ENCODE measurements at regions not wholly inside any gene's neighbourhood (a gene's known extent, or its start where the extent isn't known, plus 50 kb on each side); places are given as distances from the start of the nearest gene placed in this dataset.

DNA sequence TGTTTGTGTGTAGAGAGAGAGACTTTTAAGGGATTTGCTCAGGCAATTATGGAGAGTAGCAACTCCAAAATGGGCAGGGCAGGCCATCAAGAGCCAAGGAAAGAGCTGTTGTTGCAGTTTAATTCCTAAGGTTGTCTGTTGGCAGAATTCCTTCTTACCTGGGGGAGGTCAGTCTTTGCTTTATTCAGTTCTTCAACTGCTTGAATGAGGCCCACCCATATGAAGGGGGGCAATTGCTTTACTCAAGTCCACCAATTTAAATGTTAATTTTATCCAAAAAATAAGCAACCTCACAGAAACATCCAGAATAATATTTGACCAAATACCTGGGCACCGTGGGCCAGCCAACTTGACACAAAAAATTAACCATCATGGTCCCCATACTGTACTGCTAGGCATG, 137.7 kb upstream of the KLHL25 start:
- intact Hi-C loops (cut with micrococcal nuclease) = no loop called here
- H3K4me2 ChIP-seq (replicated peaks; ENCODE audit: low read depth, low read length, poor library complexity, severe bottlenecking) = no peak overlapping the region
- no peak overlapping the region for H3K4me3 ChIP-seq (ENCODE audit: control extremely low read depth in 1 of 5, extremely low read depth in 1 of 5, insufficient read depth in 1 of 5, low read depth in 2 of 5, low read length in 4 of 5)
- H3K27ac Mint-ChIP-seq = no peak overlapping the region
- H3K9ac ChIP-seq (ENCODE audit: low read length) = no peak overlapping the region
- H3K27me3 ChIP-seq (replicated peaks in 1 of 4; ENCODE audit: control extremely low read depth in 1 of 4, control insufficient read depth in 3 of 4, insufficient read depth in 4 of 4, low read length in 3 of 4) = peaks cover 0 to 2% (median 0%) of the 10 kb centered on the region in 4 experiments
- no peaks in the 10 kb centered on the region for H4K20me1 ChIP-seq (ENCODE audit: control insufficient read depth, insufficient read depth, low read length, poor library complexity, severe bottlenecking)
- no peaks in the 10 kb centered on the region for H3K36me3 ChIP-seq (replicated peaks in 1 of 2; ENCODE audit: control extremely low read depth in 1 of 2, control insufficient read depth in 1 of 2, extremely low read depth in 1 of 2, insufficient read depth in 2 of 2, low read length in 1 of 2)
- H3K27me3 Mint-ChIP-seq = peaks cover 5% of the 10 kb centered on the region
- ChIA-PET POLR2A (no interaction called here), CTCF (interaction anchor here (0.7 kb wide), 1 partner anchor 17 kb away, joined by 3 read pairs; no protein-coding TSS in a partner anchor)
- H3K4me3 Mint-ChIP-seq = no peak overlapping the region
- no peaks in the 10 kb centered on the region for H3K9me3 Mint-ChIP-seq (ENCODE audit: insufficient read depth)
- H3K4me1 ChIP-seq (ENCODE audit: control insufficient read depth in 2 of 2, insufficient read depth in 2 of 2, low read length in 2 of 2) = no peaks in the 10 kb centered on the region
- H3K27ac ChIP-seq (ENCODE audit: low read length in 2 of 2) = no peak overlapping the region
- no peaks in the 10 kb centered on the region for H3K79me2 ChIP-seq (ENCODE audit: control insufficient read depth, insufficient read depth, low read length)
- 75% methylated on average over 1 of the region's 1 CpG for WGBS (ENCODE audit: insufficient coverage)
- TF ChIP-seq CTCF (IDR thresholded peaks at IDR 0.05) (no peak), EZH2 (IDR thresholded peaks at IDR 0.05; ENCODE audit: borderline replicate concordance, insufficient read depth, low read depth, low read length, poor library complexity, severe bottlenecking) (no peak)
- DNase-seq = no peak
- H3K9me3 ChIP-seq (ENCODE audit: control extremely low read depth in 1 of 3, control insufficient read depth in 2 of 3, insufficient read depth in 1 of 3, low read length in 2 of 3) = no peaks in the 10 kb centered on the region
- H2AFZ ChIP-seq (ENCODE audit: insufficient read depth, low read depth, low read length, poor library complexity, severe bottlenecking) = no peak overlapping the region
- ATAC-seq (ENCODE audit: low read depth) = no peak
- no peaks in the 10 kb centered on the region for H3K4me1 Mint-ChIP-seq

DNA sequence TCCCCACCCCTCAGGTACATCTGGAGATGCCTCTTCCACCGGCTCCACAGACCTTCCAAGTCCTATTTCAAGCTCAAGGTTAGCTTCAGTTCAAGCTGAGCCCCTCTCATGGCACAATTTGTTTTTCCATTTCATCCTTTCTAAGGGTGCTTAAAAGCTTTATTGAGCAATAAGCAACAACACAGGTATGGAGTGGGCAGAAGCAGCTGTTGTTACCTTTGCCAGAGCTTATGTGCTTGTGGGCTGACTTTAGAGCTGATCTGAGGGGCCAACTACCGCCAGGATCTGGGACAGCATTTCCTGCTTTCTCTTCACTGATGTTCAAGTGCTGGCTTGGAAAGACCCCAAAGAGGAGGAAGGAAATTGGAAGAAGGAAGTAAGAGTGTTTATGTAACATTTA, 140.0 kb upstream of the KLHL25 start:
- peaks cover 5% of the 10 kb centered on the region for H3K27me3 Mint-ChIP-seq
- no peaks in the 10 kb centered on the region for H3K79me2 ChIP-seq (ENCODE audit: control insufficient read depth, insufficient read depth, low read length)
- no peaks in the 10 kb centered on the region for H3K36me3 ChIP-seq (replicated peaks in 1 of 2; ENCODE audit: control extremely low read depth in 1 of 2, control insufficient read depth in 1 of 2, extremely low read depth in 1 of 2, insufficient read depth in 2 of 2, low read length in 1 of 2)
- H3K4me3 ChIP-seq (ENCODE audit: control extremely low read depth in 1 of 5, extremely low read depth in 1 of 5, insufficient read depth in 1 of 5, low read depth in 2 of 5, low read length in 4 of 5) = no peak overlapping the region
- WGBS (ENCODE audit: insufficient coverage) = no CpG with 5 or more reads among the region's 2 CpGs
- ATAC-seq (ENCODE audit: low read depth) (no peak), DNase-seq (no peak)
- no peaks in the 10 kb centered on the region for H4K20me1 ChIP-seq (ENCODE audit: control insufficient read depth, insufficient read depth, low read length, poor library complexity, severe bottlenecking)
- ChIA-PET CTCF (no interaction called here), POLR2A (no interaction called here)
- no peaks in the 10 kb centered on the region for H3K9me3 ChIP-seq (ENCODE audit: control extremely low read depth in 1 of 3, control insufficient read depth in 2 of 3, insufficient read depth in 1 of 3, low read length in 2 of 3)
- intact Hi-C loops (cut with micrococcal nuclease) = no loop called here
- H2AFZ ChIP-seq (ENCODE audit: insufficient read depth, low read depth, low read length, poor library complexity, severe bottlenecking) = no peak overlapping the region
- peaks cover 0 to 2% (median 0%) of the 10 kb centered on the region in 4 experiments for H3K27me3 ChIP-seq (replicated peaks in 1 of 4; ENCODE audit: control extremely low read depth in 1 of 4, control insufficient read depth in 3 of 4, insufficient read depth in 4 of 4, low read length in 3 of 4)
- TF ChIP-seq CTCF (IDR thresholded peaks at IDR 0.05) = no peak
- no peak for TF ChIP-seq EZH2 (IDR thresholded peaks at IDR 0.05; ENCODE audit: borderline replicate concordance, insufficient read depth, low read depth, low read length, poor library complexity, severe bottlenecking)
- no peaks in the 10 kb centered on the region for H3K4me1 Mint-ChIP-seq
- no peaks in the 10 kb centered on the region for H3K9me3 Mint-ChIP-seq (ENCODE audit: insufficient read depth)
- H3K4me2 ChIP-seq (replicated peaks; ENCODE audit: low read depth, low read length, poor library complexity, severe bottlenecking) = no peak overlapping the region
- H3K27ac ChIP-seq (ENCODE audit: low read length in 2 of 2) = no peak overlapping the region
- no peak overlapping the region for H3K27ac Mint-ChIP-seq
- no peaks in the 10 kb centered on the region for H3K4me1 ChIP-seq (ENCODE audit: control insufficient read depth in 2 of 2, insufficient read depth in 2 of 2, low read length in 2 of 2)
- no peak overlapping the region for H3K9ac ChIP-seq (ENCODE audit: low read length)
- H3K4me3 Mint-ChIP-seq = no peak overlapping the region

Measured in B cell (primary cell).